HUDEP-2 (cell line): ENCODE measurements at regions not wholly inside any gene's neighbourhood (a gene's known extent, or its start where the extent isn't known, plus 50 kb on each side); places are given as distances from the start of the nearest gene placed in this dataset.

Experiments
- DNase-seq, 76 experiments: peaks; one replicate each; lab custom pipeline; 2025; ENCODE audit not compliant: unreplicated experiment in 76 of 76; lab: John Stamatoyannopoulos, UW

DNA sequence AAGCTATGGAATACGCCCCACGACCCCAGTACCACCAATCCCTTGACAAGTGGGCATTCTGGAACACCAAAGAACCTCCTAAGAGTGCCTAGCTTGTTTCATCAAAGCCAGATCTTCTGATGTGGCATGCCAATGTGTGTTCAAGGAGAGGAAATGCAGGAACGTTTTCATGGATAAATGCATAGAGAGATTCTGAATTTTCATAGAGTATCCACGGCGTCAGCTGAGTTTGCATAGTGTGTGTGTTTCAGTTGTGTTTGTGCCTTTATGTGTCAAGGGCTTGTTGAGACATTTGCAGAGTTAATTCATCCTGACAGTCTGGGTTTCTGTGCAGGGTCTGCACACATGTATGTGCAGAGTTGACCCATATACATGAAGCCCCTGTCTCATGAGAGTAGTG lies 172.7 kb upstream of the LRFN2 start:
- no peak for DNase-seq

GRCh38 chr6:40759264-40759663 lies 172.1 kb upstream of the LRFN2 start:
- no peak for DNase-seq

DNA sequence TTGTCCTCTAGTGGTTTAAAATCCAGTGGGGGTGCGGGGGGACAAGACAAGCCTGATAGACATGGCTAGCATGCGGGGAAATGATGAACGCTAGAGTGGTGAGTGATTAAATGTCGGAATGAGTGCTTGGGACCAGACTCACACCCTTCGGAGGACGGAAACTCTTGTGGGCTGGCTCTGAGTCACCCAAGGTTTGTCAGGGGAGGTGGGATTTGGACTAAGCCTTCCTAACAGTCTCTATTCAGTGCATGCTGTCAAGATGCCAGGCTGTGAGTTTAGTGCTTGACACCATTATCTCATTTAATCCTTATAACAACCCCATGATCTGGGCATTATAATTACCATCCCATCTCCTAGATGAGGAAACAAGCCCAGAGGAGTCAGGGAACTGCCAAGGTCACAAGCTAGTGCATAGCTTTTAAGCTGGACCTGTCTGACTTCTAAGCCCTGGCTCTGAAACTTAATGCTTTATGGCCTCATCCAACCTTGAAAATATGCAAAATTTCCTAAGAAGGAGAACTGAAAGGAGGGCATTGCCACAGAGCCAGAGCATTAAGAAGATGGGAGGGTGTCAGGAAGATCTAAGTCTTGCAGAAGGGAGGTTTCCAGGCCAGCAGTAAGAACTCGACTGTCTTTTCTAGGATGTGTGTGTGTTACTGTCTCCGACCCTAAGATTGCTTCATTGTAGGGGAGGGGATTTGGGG lies 168.7 kb upstream of the LRFN2 start:
- DNase-seq = peak in 5 of 76 experiments; percentile 5 to 29 (median 9)

- no peak for DNase-seq
Measured at GRCh38 chr6:40755046-40755681, 168.0 kb upstream of the LRFN2 start.

- DNase-seq = no peak
Measured at GRCh38 chr6:40754461-40755045, 167.4 kb upstream of the LRFN2 start.

DNA sequence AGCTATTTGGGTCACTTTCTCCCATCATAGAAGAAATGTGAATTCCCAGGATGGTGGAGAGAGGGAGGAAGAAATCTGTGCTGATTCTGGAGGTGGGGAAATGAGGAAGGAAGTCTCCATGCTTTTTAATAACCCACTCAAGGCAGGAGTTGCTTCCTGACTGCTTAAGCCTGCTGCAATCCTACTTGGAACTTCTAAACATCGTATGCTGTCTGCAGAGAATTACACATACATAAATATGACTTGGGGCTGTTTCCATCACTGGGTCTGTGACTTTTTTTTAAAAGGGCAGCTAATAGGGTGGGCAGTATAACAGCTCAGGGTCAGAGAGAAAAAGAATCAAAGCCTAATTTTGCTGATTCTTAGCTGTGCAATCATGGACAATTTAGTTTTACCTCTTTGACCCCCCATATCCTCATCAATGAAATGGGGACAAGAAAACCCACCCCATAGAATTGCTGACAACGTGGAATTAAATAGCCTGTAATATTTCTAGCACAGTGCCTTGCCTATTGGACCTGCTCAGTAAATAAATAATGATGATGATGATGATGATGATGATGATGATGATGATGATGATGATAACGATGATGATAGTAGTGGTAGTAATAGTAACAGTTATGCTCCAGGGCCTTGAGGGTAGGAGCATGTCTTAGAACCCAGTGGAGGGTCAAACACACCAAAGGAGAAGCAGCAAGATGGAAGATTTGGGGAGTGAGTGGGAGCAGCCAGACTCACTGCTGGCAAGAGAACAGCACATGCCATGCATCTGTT lies 166.7 kb upstream of the LRFN2 start:
- no peak for DNase-seq

DNA sequence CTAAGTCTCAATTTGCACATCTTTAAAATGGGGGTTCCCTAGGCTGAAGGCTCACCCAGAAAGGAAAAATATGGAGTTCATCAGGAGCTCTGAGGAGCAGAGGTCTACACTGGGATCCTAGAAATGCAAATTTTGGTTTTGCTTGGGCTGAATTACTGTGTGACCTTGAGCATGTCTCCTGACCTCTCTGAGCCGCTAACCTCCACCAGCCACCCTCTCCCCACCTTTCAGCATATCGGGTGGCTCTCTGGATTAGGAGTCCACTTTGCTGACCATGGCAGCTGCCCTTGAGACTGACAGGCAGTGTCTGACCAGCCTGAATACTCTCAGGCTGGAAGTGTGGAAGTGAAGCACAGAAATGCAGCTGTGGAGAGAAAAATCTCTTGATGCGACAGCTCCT lies 165.9 kb upstream of the LRFN2 start:
- no peak for DNase-seq

GRCh38 chr6:40744835-40745234 lies 157.7 kb upstream of the LRFN2 start:
- DNase-seq = no peak

- DNase-seq = no peak
Measured at GRCh38 chr6:40743690-40744446, 156.7 kb upstream of the LRFN2 start.

GRCh38 chr6:40743226-40743625 lies 156.1 kb upstream of the LRFN2 start:
- no peak for DNase-seq

GRCh38 chr6:40740518-40740917 lies 153.4 kb upstream of the LRFN2 start:
- DNase-seq = no peak

DNA sequence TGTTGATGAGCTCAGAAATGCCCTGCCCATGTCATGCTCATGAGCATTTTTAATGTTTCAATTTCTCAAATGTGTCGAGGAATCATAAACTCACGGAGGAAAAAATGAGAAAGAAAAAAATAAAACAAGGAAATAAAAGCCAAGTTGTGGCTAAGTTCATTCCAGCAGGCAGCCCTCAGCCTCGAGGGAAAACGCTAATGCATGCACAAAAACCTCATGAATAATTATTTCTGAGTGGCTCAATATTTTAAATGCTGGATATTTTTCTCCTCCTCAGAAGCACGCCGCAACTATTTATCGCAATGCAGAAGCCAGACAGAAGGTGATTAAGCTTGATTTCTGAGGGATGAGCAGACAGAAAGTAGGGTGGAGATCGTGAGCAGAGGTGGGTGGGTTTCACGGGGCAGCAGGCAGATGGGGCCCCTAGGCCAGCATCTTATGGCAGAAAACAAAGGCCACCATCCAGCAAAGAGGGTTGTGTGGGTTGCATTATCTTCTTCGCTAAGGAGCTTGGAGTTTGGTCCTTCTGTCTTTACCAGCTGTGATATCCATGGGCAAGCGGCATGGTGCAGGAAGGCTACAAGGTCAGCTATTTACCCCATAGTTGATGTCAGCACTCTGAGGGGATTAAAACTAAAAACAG lies 151.5 kb upstream of the LRFN2 start:
- no peak for DNase-seq

DNA sequence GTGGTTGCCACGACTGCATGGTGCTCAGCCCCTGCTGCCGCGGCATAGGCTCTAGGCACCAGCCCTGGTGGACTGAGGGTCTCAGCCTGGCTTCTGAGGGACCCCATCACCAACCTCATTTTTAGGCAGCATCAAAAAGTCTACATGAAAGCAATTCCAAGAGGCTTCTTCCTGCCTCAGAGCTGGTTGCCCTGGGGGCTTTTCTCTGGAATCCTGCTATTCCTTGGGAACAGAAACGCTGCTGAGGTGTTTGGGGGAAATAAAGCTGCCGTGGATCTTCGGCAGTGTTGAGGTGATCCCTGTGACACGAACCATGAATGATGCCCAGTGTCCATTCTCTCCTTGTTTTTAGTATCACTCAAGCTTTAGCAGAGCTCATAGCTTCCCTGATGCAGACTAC lies 148.4 kb upstream of the LRFN2 start:
- DNase-seq = no peak

DNA sequence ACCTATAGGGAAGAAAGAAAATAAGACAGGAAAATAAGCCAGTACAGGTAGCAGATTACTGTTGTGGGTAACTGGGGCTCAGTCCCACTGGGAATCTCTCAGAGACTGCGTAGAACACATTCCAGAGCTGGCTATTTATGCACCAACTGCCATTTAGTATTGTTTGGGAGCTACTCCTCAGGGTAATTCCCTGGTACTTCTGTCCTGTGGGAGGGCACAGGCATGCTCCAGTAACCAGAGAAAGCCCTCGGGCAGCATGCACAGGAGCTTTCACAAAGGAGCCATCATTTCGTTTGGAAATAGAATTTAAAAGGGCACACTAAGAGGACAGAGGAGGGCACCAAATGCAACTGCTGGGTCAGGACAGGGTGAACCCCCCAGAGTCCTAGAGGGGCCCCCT lies 148.0 kb upstream of the LRFN2 start:
- DNase-seq = no peak

GRCh38 chr6:40734607-40735006 lies 147.4 kb upstream of the LRFN2 start:
- DNase-seq = no peak

- DNase-seq = no peak
Measured at GRCh38 chr6:40733770-40734396, 146.7 kb upstream of the LRFN2 start.

GRCh38 chr6:40733290-40733689 lies 146.1 kb upstream of the LRFN2 start:
- no peak for DNase-seq

DNA sequence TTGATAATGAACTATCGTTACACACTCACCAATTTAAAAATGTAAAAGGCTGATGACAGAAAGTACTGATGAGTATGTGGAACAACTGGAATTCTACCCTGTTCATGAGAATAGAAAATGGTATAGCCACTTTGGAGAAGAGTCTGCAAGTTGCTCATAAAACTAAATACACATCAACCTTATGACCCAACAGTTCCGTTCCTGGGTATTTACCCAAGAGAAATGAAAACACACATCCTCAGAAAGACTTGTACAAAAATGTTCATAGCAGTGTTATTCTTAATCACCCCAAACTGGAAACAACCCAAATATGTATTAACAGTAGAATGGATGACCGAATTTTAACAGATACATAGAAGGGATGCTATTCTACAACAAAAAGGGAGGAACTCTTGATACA lies 145.7 kb upstream of the LRFN2 start:
- DNase-seq = no peak

DNA sequence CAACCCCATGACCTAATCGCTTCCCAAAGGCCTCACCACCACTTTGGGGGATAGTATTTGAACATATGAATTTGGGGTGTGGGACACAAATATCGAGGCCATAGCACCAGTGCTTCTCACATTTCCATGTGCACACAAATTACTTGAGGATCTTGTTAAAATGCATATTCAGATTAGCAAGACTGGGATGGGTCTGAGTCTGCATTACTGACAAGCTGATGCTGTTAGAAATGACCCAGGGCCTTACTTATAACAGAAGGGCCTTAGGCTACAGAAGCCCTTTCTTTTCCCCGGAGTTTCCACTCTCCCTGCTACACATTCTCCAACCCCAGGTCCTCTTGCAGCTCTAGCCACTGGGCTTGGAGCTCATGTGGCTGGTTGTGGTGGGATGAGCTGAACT lies 141.5 kb upstream of the LRFN2 start:
- no peak for DNase-seq

GRCh38 chr6:40727271-40727670 lies 140.1 kb upstream of the LRFN2 start:
- DNase-seq = no peak
